Ascending aorta (tissue), 2 donors: ENCODE measurements at regions not wholly inside any gene's neighbourhood (a gene's known extent, or its start where the extent isn't known, plus 50 kb on each side); places are given as distances from the start of the nearest gene placed in this dataset.

Experiments
- DNase-seq, 2 donors: peaks; one replicate each; pipeline ENCODE4 v3.0.0-alpha.2; 2019; ENCODE audit warnings: low spot score in 2 of 2
- H3K27ac ChIP-seq, 2 donors: fragments of 200-600 bp; sonication (generic); one replicate each; pipeline ENCODE4 v1.5.1; 2016 to 2017; ENCODE audit warnings: mild to moderate bottlenecking in 1 of 2
- H3K27me3 ChIP-seq: fragments of 200-600 bp; sonication (generic); one replicate; pipeline ENCODE4 v1.5.1; 2017
- H3K36me3 ChIP-seq, 2 donors: fragments of 200-600 bp; sonication (generic); one replicate each; pipeline ENCODE4 v1.5.1; 2016
- H3K4me1 ChIP-seq, 2 donors: fragments of 200-600 bp; sonication (generic); one replicate each; pipeline ENCODE4 v1.5.1; 2016 to 2017; ENCODE audit warnings: mild to moderate bottlenecking in 1 of 2
- H3K4me3 ChIP-seq, 2 donors: fragments of 200-600 bp; sonication (generic); one replicate each; pipeline ENCODE4 v1.5.1; 2016 to 2017; ENCODE audit warnings: mild to moderate bottlenecking in 1 of 2
- H3K9me3 ChIP-seq, 2 donors: fragments of 200-600 bp; sonication (generic); one replicate each; pipeline ENCODE4 v1.5.1; 2016
- intact Hi-C: fragments of 100-400 bp; cut with DNase I; formaldehyde crosslinking; loops from one replicate; pipeline ENCODE4 v1.15.1; 2023
- TF ChIP-seq, protein P1 (sequence below), 3 experiments: fragments of 200-600 bp in 2 of 3; fragments of 450-650 bp in 1 of 3; sonication (generic) in 2 of 3; IDR thresholded peaks; one replicate each; pipeline ENCODE4 v1.5.1; 2016 to 2019; ENCODE audit warnings: antibody characterized with exemption in 3 of 3, mild to moderate bottlenecking in 1 of 3, moderate library complexity in 1 of 3

DNA sequence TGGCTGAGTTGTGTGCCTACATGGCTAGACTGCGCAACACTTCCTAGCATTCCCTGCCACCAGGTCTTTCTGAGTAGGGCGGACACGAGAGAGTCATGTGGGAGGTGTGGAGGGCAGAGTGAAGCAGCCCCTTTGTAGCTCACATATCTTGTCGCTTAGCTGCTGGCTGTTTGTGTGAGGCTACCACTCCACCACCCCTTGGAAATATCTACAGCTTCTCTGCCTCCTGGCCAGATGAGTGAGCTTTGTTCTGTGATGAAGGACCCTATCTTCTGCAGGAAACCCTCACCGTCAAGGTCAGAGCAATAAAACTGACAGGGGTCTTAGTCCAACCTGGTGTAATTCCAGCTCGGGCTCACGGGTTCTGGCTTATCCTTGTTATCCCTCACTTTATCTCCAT, 232.1 kb upstream of the ASIC2 start:
- DNase-seq, result no peak
- no peaks in the 10 kb centered on the region for H3K27me3 ChIP-seq
- H3K4me3 ChIP-seq, result no peak overlapping the region
- TF ChIP-seq, protein P1, sequence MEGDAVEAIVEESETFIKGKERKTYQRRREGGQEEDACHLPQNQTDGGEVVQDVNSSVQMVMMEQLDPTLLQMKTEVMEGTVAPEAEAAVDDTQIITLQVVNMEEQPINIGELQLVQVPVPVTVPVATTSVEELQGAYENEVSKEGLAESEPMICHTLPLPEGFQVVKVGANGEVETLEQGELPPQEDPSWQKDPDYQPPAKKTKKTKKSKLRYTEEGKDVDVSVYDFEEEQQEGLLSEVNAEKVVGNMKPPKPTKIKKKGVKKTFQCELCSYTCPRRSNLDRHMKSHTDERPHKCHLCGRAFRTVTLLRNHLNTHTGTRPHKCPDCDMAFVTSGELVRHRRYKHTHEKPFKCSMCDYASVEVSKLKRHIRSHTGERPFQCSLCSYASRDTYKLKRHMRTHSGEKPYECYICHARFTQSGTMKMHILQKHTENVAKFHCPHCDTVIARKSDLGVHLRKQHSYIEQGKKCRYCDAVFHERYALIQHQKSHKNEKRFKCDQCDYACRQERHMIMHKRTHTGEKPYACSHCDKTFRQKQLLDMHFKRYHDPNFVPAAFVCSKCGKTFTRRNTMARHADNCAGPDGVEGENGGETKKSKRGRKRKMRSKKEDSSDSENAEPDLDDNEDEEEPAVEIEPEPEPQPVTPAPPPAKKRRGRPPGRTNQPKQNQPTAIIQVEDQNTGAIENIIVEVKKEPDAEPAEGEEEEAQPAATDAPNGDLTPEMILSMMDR (IDR thresholded peaks at IDR 0.05), result no peak
- H3K27ac ChIP-seq, result no peak overlapping the region
- H3K4me1 ChIP-seq, result no peaks in the 10 kb centered on the region
- no peaks in the 10 kb centered on the region for H3K36me3 ChIP-seq
- H3K9me3 ChIP-seq, result no peaks in the 10 kb centered on the region
- intact Hi-C loops, result loop anchor here (10.0 kb wide), 1 partner anchor 150 kb away; no protein-coding TSS in a partner anchor

DNA sequence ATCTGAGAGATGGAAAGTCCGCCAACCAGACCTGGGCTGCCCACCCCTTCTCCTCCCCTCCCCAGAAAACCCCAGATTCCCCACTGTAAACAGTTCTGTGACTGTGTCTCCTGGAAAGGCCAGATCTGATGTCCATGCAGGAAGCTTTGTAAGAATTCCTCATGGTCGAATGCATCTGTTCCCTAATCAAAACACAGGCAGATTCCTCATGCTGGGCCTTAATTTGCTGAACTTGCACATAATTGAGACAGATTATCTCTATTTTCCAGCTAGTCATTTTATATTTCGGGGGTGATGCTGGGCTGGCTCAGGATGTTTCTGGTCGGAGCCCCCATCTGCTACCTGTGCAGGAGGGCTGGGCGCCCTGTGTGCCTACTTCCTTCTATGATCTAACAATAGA, 233.6 kb upstream of the ASIC2 start:
- intact Hi-C loops, result loop anchor here (10.0 kb wide), 1 partner anchor 148 kb away; no protein-coding TSS in a partner anchor

DNA sequence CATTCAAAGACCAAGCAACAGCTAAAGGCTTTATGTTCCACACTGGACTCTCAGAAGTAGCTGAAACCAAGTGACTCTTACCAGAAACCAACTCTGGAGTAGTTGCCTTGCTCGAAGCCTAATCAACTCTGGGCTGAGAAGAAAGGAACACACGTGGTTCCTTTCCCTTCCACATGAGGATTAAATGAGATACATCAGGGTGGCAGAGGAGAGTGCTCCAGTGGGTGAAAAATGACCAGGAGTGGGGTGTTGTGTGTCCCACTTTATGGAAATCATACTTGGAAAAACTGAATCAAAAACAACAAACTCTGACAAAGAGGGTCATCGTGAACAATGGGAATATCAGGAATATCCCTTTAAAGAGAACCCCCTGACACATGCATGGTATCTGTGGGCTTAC, 234.2 kb upstream of the ASIC2 start:
- no peak overlapping the region for H3K27ac ChIP-seq

More for the DNA sequence above, 233.6 kb upstream of the ASIC2 start:
- DNase-seq, result no peak
- H3K9me3 ChIP-seq, result no peaks in the 10 kb centered on the region
- no peaks in the 10 kb centered on the region for H3K27me3 ChIP-seq
- H3K27ac ChIP-seq, result no peak overlapping the region
- H3K36me3 ChIP-seq, result no peaks in the 10 kb centered on the region
- H3K4me3 ChIP-seq, result no peak overlapping the region
- no peaks in the 10 kb centered on the region for H3K4me1 ChIP-seq
- TF ChIP-seq, protein P1 (IDR thresholded peaks at IDR 0.05), result no peak

DNA sequence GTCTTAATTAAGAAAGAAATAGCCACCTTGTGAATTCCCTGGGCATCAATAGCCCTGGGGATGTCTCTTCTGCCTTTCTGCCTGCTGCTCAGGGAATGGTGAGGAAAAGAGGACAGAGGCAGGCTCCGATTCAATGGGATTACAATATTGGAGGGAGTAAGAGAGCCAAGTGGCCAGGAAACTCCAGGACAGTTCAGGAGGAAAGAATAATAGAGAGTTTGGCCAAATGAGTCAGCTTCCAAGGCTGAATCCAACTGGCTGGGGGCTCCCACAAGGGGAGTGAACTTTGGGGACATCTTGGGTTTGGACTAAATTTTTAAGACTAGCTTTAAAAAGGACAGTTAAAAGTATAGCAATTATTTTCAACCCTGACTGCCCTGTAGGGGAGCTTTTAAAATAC, 235.8 kb upstream of the ASIC2 start:
- intact Hi-C loops, result loop anchor here (10.0 kb wide), 1 partner anchor 146 kb away; no protein-coding TSS in a partner anchor
- TF ChIP-seq, protein P1 (IDR thresholded peaks at IDR 0.05), result no peak
- no peaks in the 10 kb centered on the region for H3K4me1 ChIP-seq

More for the DNA sequence above, 234.2 kb upstream of the ASIC2 start:
- Histone ChIP-seq H3K27me3 (no peaks in the 10 kb centered on the region), H3K9me3 (no peaks in the 10 kb centered on the region), H3K4me1 (no peaks in the 10 kb centered on the region), H3K36me3 (no peaks in the 10 kb centered on the region), H3K4me3 (no peak overlapping the region)
- TF ChIP-seq, protein P1 (IDR thresholded peaks at IDR 0.05), result no peak
- intact Hi-C loops, result loop anchor here (10.0 kb wide), 1 partner anchor 148 kb away; no protein-coding TSS in a partner anchor
- DNase-seq, result no peak

DNA sequence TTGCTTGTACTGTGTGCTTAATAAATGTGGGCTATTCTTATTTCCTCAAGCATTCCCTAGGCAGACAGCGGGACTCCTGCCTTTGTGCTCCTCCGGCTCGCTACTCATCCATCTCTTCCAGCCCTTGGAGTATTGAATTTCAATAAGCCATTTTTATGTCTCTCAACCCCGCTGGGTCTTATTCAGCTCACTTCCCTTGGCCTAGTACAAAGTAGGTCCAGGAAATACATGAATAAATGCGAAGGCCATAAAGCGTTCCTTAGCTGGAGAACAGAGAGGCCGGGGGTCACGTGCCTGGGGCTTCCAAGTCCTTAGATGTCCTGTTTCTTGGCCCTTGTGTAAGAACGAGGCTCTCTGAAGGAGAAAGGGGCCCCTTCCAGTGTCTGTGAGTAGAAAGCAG, 236.7 kb upstream of the ASIC2 start:
- Histone ChIP-seq H3K36me3 (no peaks in the 10 kb centered on the region), H3K4me1 (no peaks in the 10 kb centered on the region), H3K4me3 (no peak overlapping the region), H3K27me3 (no peaks in the 10 kb centered on the region), H3K27ac (no peak overlapping the region), H3K9me3 (no peaks in the 10 kb centered on the region)
- DNase-seq, result no peak
- intact Hi-C loops, result loop anchor here (10.0 kb wide), 1 partner anchor 145 kb away; no protein-coding TSS in a partner anchor
- TF ChIP-seq, protein P1 (IDR thresholded peaks at IDR 0.05), result no peak

More for the DNA sequence above, 235.8 kb upstream of the ASIC2 start:
- Histone ChIP-seq H3K9me3 (no peaks in the 10 kb centered on the region), H3K27me3 (no peaks in the 10 kb centered on the region), H3K4me3 (no peak overlapping the region), H3K27ac (no peak overlapping the region), H3K36me3 (no peaks in the 10 kb centered on the region)
- no peak for DNase-seq

DNA sequence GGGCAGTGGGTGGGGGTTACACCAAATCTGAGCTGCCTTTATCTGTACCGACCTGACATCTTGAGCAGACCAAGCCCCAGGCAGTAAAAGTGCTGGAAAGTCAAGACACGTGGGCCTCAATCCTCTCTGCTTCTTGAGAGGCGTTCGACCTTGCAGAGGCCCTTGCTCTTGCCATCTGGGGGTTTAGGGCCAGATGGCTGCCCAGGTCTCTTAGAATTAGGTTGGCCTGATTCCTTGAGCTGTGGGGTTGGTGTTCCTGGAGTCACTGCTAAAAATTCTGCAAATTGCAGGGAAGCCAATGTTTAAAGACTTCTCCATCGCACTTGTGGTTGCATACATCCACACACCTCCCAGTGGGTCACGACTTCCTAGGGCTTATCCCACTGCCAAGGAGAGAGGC, 238.2 kb upstream of the ASIC2 start:
- H3K9me3 ChIP-seq, result no peaks in the 10 kb centered on the region
- H3K4me3 ChIP-seq, result no peak overlapping the region
- TF ChIP-seq, protein P1 (IDR thresholded peaks at IDR 0.05), result no peak
- no peak overlapping the region for H3K27ac ChIP-seq
- H3K36me3 ChIP-seq, result no peaks in the 10 kb centered on the region
- H3K27me3 ChIP-seq, result no peaks in the 10 kb centered on the region
- intact Hi-C loops, result no loop called here
- no peak for DNase-seq
- no peaks in the 10 kb centered on the region for H3K4me1 ChIP-seq
